H9 (cell line): ENCODE measurements at regions not wholly inside any gene's neighbourhood (a gene's known extent, or its start where the extent isn't known, plus 50 kb on each side); places are given as distances from the start of the nearest gene placed in this dataset.
"Not testable (repeated sequence)": the region's sequence is repeated elsewhere in the genome, so short reads cannot be mapped to it uniquely, and the experiment has no call there.

Source experiments
- DNase-seq: peaks from one replicate; pipeline ENCODE4 v3.0.0-alpha.2; 2017
- H2AFZ ChIP-seq: one replicate; pipeline ENCODE4 v1.6.1; 2013; ENCODE audit warnings: mild to moderate bottlenecking, low read length, control low read depth, moderate library complexity
- H2AK5ac ChIP-seq: 2 replicates; pipeline ENCODE4 v1.6.1; 2013; ENCODE audit warnings: low read length, control low read depth, mixed read lengths; ENCODE audit not compliant: insufficient read length
- H2BK120ac ChIP-seq: one replicate; pipeline ENCODE4 v1.6.1; 2013; ENCODE audit warnings: low read depth, mild to moderate bottlenecking, low read length, control low read depth, inconsistent platforms; ENCODE audit not compliant: poor library complexity, severe bottlenecking
- H2BK12ac ChIP-seq: 2 replicates; pipeline ENCODE4 v1.6.1; 2013; ENCODE audit warnings: low read length, control low read depth, mixed read lengths, low read depth; ENCODE audit not compliant: insufficient read length
- H2BK15ac ChIP-seq: 2 replicates; pipeline ENCODE4 v1.6.1; 2013; ENCODE audit warnings: low read depth, low read length, control low read depth
- H2BK20ac ChIP-seq: one replicate; pipeline ENCODE4 v1.6.1; 2013; ENCODE audit warnings: low read depth, mild to moderate bottlenecking, low read length, control low read depth, inconsistent platforms; ENCODE audit not compliant: poor library complexity, severe bottlenecking
- H2BK5ac ChIP-seq: 2 replicates; pipeline ENCODE4 v1.6.1; 2013; ENCODE audit warnings: low read length, control low read depth, mixed read lengths; ENCODE audit not compliant: insufficient read length
- H3K14ac ChIP-seq: 2 replicates; pipeline ENCODE4 v1.6.1; 2013; ENCODE audit warnings: low read length, control low read depth; ENCODE audit not compliant: insufficient read depth
- H3K18ac ChIP-seq: 2 replicates; pipeline ENCODE4 v1.6.1; 2013; ENCODE audit warnings: low read depth, mild to moderate bottlenecking, mixed read lengths, low read length, control low read depth; ENCODE audit not compliant: insufficient read length
- H3K23ac ChIP-seq: 2 replicates; pipeline ENCODE4 v1.6.1; 2013; ENCODE audit warnings: low read length, control low read depth, mixed read lengths, low read depth; ENCODE audit not compliant: insufficient read length
- H3K23me2 ChIP-seq: 2 replicates; pipeline ENCODE4 v1.6.1; 2013; ENCODE audit warnings: low read depth, mild to moderate bottlenecking, mixed read lengths, low read length, control low read depth; ENCODE audit not compliant: insufficient read length, poor library complexity, severe bottlenecking
- H3K27ac ChIP-seq: 2 replicates; pipeline ENCODE4 v1.5.1; 2013; ENCODE audit warnings: low read length, control low read depth, mixed read lengths, low read depth; ENCODE audit not compliant: insufficient read length
- H3K27me3 ChIP-seq: 2 replicates; pipeline ENCODE4 v1.6.1; 2013; ENCODE audit warnings: low read length, control low read depth, inconsistent platforms; ENCODE audit not compliant: insufficient read depth
- H3K4ac ChIP-seq: 2 replicates; pipeline ENCODE4 v1.6.1; 2013; ENCODE audit warnings: low read depth, mild to moderate bottlenecking, control low read depth, inconsistent platforms, low read length, moderate library complexity
- H3K4me1 ChIP-seq: 2 replicates; pipeline ENCODE4 v1.6.1; 2013; ENCODE audit warnings: low read length, control low read depth, inconsistent platforms; ENCODE audit not compliant: insufficient read depth
- H3K4me2 ChIP-seq: 2 replicates; pipeline ENCODE4 v1.6.1; 2013; ENCODE audit warnings: low read length, control low read depth, mixed read lengths; ENCODE audit not compliant: insufficient read length, insufficient read depth
- H3K56ac ChIP-seq: 2 replicates; pipeline ENCODE4 v1.6.1; 2013; ENCODE audit warnings: low read depth, mild to moderate bottlenecking, mixed read lengths, low read length, control low read depth; ENCODE audit not compliant: insufficient read length
- H3K79me1 ChIP-seq: 2 replicates; pipeline ENCODE4 v1.6.1; 2013; ENCODE audit warnings: low read depth, mild to moderate bottlenecking, moderate library complexity, low read length, control low read depth, inconsistent platforms; ENCODE audit not compliant: insufficient read depth, poor library complexity, severe bottlenecking
- H3K79me2 ChIP-seq: 2 replicates; pipeline ENCODE4 v1.6.1; 2013; ENCODE audit warnings: low read length, control low read depth, inconsistent platforms; ENCODE audit not compliant: insufficient read depth
- H3K9ac ChIP-seq: 2 replicates; pipeline ENCODE4 v1.6.1; 2013; ENCODE audit warnings: low read length, control low read depth, mixed read lengths; ENCODE audit not compliant: insufficient read length; ENCODE audit errors: extremely low read depth
- H3K9me3 ChIP-seq: one replicate; pipeline ENCODE4 v1.6.1; 2013; ENCODE audit warnings: low read depth, low read length, inconsistent platforms; ENCODE audit not compliant: control insufficient read depth
- H3T11ph ChIP-seq: one replicate; pipeline ENCODE4 v1.6.1; 2013; ENCODE audit warnings: mild to moderate bottlenecking, low read length, control low read depth, inconsistent platforms
- H4K20me1 ChIP-seq: one replicate; pipeline ENCODE4 v1.6.1; 2013; ENCODE audit not compliant: control insufficient read depth, insufficient read length, insufficient read depth
- H4K5ac ChIP-seq: 2 replicates; pipeline ENCODE4 v1.6.1; 2013; ENCODE audit warnings: low read depth, mild to moderate bottlenecking, mixed read lengths, low read length, control low read depth; ENCODE audit not compliant: insufficient read length
- H4K8ac ChIP-seq: replicated peaks from 2 replicates; pipeline ENCODE4 v1.6.1; 2013; ENCODE audit warnings: low read length, control low read depth, mixed read lengths, low read depth; ENCODE audit not compliant: insufficient read length
- H4K91ac ChIP-seq: 2 replicates; pipeline ENCODE4 v1.6.1; 2013; ENCODE audit warnings: low read depth, mild to moderate bottlenecking, moderate library complexity, mixed read lengths, low read length, control low read depth; ENCODE audit not compliant: insufficient read length
- H3K27ac Mint-ChIP-seq, 3 experiments: 2 replicates in 2 of 3; 3 replicates in 1 of 3; pipeline ENCODE4 v1.8.0; 2020 to 2021; ENCODE audit warnings: mixed read lengths in 3 of 3, mild to moderate bottlenecking in 1 of 3, moderate library complexity in 1 of 3
- H3K27me3 Mint-ChIP-seq: 2 replicates; pipeline ENCODE4 v1.8.0; 2021; ENCODE audit warnings: low read depth, mild to moderate bottlenecking, moderate library complexity, mixed read lengths
- H3K36me3 Mint-ChIP-seq, 3 experiments: 2 replicates in 2 of 3; 3 replicates in 1 of 3; pipeline ENCODE4 v1.8.0; 2020 to 2021; ENCODE audit warnings: low read depth in 3 of 3, mixed read lengths in 3 of 3; ENCODE audit not compliant: insufficient read depth in 1 of 3
- H3K4me1 Mint-ChIP-seq, 2 experiments: 2 replicates each; pipeline ENCODE4 v1.8.0; 2020; ENCODE audit warnings: mixed read lengths in 2 of 2
- H3K4me3 Mint-ChIP-seq, 2 experiments: 2 replicates in 1 of 2; 3 replicates in 1 of 2; pipeline ENCODE4 v1.8.0; 2020 to 2021; ENCODE audit warnings: mild to moderate bottlenecking in 2 of 2, mixed read lengths in 2 of 2, moderate library complexity in 1 of 2
- H3K9me3 Mint-ChIP-seq, 2 experiments: 2 replicates in 1 of 2; 3 replicates in 1 of 2; pipeline ENCODE4 v1.8.0; 2020; ENCODE audit warnings: mild to moderate bottlenecking in 2 of 2, mixed read lengths in 2 of 2, moderate library complexity in 1 of 2
- WGBS: extraction: QIAGEN DNeasy Blood & Tissue Kit; methylation state at CpG from one replicate; pipeline ENCODE4 v1.1.7; 2013; ENCODE audit warnings: missing lambda C conversion rate, low lambda C conversion rate, mixed read lengths; ENCODE audit not compliant: insufficient read length; ENCODE audit errors: extremely low coverage; 5-methylcytosine and 5-hydroxymethylcytosine counted together
- TF ChIP-seq, protein P1 (sequence below): fragments of 200-600 bp; sonication (generic); conservative IDR thresholded peaks from 3 replicates; pipeline ENCODE4 v1.8.0; 2021; ENCODE audit warnings: antibody characterized with exemption, mild to moderate bottlenecking

DNA sequence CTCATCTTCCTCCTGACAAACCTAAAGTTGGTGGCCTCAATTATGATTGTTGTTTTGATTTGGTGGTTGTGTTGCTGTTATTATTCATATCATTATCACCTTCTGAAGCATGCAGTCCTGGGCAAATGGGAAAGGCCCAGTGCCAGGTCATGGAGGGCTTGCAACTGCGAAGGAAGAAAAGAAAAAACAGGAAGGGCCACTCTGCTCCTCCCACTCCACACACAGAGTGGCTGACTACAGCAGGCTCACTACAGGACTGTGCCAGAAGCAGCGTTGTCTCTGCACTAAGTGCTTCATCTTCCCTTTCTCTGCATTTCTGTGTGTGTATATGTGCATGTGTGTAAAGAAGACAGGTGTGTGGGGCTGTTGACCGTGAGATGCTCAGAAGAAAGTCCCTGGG is 231.9 kb downstream of the ANKRD30B start:
- H3K79me1 ChIP-seq, result no peaks in the 10 kb centered on the region
- no peaks in the 10 kb centered on the region for H3K27me3 ChIP-seq
- no peak overlapping the region for H4K5ac ChIP-seq
- no peak overlapping the region for H3K4me2 ChIP-seq
- H3K56ac ChIP-seq, result no peak overlapping the region
- H2BK20ac ChIP-seq, result no peak overlapping the region
- H3K4me1 ChIP-seq, result no peaks in the 10 kb centered on the region
- WGBS, result no CpG with 5 or more reads among the region's 3 CpGs
- H3T11ph ChIP-seq, result no peak overlapping the region
- Mint-ChIP-seq H3K4me3 (no peak overlapping the region), H3K4me1 (no peaks in the 10 kb centered on the region), H3K27me3 (no peaks in the 10 kb centered on the region; the same call in 1 of the 2 replicates), H3K27ac (no peak overlapping the region), H3K9me3 (peaks cover 89 to 96% of the 10 kb centered on the region in 2 experiments), H3K36me3 (peaks cover 11 to 35% (median 20%) of the 10 kb centered on the region in 3 experiments)
- H3K23me2 ChIP-seq, result no peaks in the 10 kb centered on the region
- H3K27ac ChIP-seq, result no peak overlapping the region
- H3K18ac ChIP-seq, result no peak overlapping the region
- no peak overlapping the region for H2BK120ac ChIP-seq
- H2BK15ac ChIP-seq, result no peak overlapping the region
- no peak overlapping the region for H2AK5ac ChIP-seq
- H3K23ac ChIP-seq, result no peak overlapping the region
- H3K79me2 ChIP-seq, result no peaks in the 10 kb centered on the region
- H4K20me1 ChIP-seq, result no peaks in the 10 kb centered on the region
- H4K8ac ChIP-seq, result no peak overlapping the region
- no peak overlapping the region for H2BK5ac ChIP-seq
- peaks cover 60% of the 10 kb centered on the region for H3K9me3 ChIP-seq
- DNase-seq, result no peak
- TF ChIP-seq, protein P1, sequence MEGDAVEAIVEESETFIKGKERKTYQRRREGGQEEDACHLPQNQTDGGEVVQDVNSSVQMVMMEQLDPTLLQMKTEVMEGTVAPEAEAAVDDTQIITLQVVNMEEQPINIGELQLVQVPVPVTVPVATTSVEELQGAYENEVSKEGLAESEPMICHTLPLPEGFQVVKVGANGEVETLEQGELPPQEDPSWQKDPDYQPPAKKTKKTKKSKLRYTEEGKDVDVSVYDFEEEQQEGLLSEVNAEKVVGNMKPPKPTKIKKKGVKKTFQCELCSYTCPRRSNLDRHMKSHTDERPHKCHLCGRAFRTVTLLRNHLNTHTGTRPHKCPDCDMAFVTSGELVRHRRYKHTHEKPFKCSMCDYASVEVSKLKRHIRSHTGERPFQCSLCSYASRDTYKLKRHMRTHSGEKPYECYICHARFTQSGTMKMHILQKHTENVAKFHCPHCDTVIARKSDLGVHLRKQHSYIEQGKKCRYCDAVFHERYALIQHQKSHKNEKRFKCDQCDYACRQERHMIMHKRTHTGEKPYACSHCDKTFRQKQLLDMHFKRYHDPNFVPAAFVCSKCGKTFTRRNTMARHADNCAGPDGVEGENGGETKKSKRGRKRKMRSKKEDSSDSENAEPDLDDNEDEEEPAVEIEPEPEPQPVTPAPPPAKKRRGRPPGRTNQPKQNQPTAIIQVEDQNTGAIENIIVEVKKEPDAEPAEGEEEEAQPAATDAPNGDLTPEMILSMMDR, result no peak
- H2AFZ ChIP-seq, result no peak overlapping the region
- no peak overlapping the region for H2BK12ac ChIP-seq
- no peak overlapping the region for H3K4ac ChIP-seq
- no peak overlapping the region for H3K9ac ChIP-seq
- H4K91ac ChIP-seq, result no peak overlapping the region
- no peak overlapping the region for H3K14ac ChIP-seq

GRCh38 chr18:14984531-14984930 is 236.6 kb downstream of the ANKRD30B start:
- not testable (repeated sequence) for H4K20me1 ChIP-seq, H3K9ac ChIP-seq, H3K4me1 Mint-ChIP-seq, H3K23me2 ChIP-seq, H2AFZ ChIP-seq, H4K5ac ChIP-seq, H3K4me1 ChIP-seq, H3K14ac ChIP-seq, H4K91ac ChIP-seq, H2BK20ac ChIP-seq, H3T11ph ChIP-seq, H2BK5ac ChIP-seq, H3K4ac ChIP-seq, H3K18ac ChIP-seq, H3K56ac ChIP-seq, H2BK120ac ChIP-seq, H2AK5ac ChIP-seq, DNase-seq, H3K27ac Mint-ChIP-seq, H3K4me3 Mint-ChIP-seq, H3K27me3 ChIP-seq, H2BK15ac ChIP-seq, H3K23ac ChIP-seq, H3K27me3 Mint-ChIP-seq, H3K79me2 ChIP-seq, H3K27ac ChIP-seq, H2BK12ac ChIP-seq, H3K4me2 ChIP-seq, H3K79me1 ChIP-seq, H4K8ac ChIP-seq
- Mint-ChIP-seq H3K9me3 (peaks cover 91 to 95% of the 10 kb centered on the region in 2 experiments), H3K36me3 (peaks cover 6 to 16% (median 13%) of the 10 kb centered on the region in 3 experiments; a peak in 6 of 7 replicates)
- WGBS, result no CpG with 5 or more reads among the region's 2 CpGs
- H3K9me3 ChIP-seq, result peaks cover 48% of the 10 kb centered on the region
